ENCODE measurements at regions not wholly inside any gene's neighbourhood (a gene's known extent, or its start where the extent isn't known, plus 50 kb on each side); places are given as distances from the start of the nearest gene placed in this dataset.

- ChIA-PET POLR2A (no interaction called here), CTCF (no interaction called here)
- Mint-ChIP-seq H3K9me3 (ENCODE audit: insufficient read depth) (no peaks in the 10 kb centered on the region), H3K4me3 (no peak overlapping the region), H3K4me1 (no peaks in the 10 kb centered on the region), H3K27ac (no peak overlapping the region), H3K27me3 (no peaks in the 10 kb centered on the region)
- H3K9ac ChIP-seq (ENCODE audit: low read length): no peak overlapping the region
- no peaks in the 10 kb centered on the region for H4K20me1 ChIP-seq (ENCODE audit: control insufficient read depth, insufficient read depth, low read length, poor library complexity, severe bottlenecking)
- no peak for ATAC-seq (ENCODE audit: low read depth)
- H3K27ac ChIP-seq (ENCODE audit: low read length in 2 of 2): no peak overlapping the region
- no peak for DNase-seq
- H3K9me3 ChIP-seq (ENCODE audit: control extremely low read depth in 1 of 3, control insufficient read depth in 2 of 3, insufficient read depth in 1 of 3, low read length in 2 of 3): no peaks in the 10 kb centered on the region
- intact Hi-C loops (cut with micrococcal nuclease): no loop called here
- H3K4me3 ChIP-seq (ENCODE audit: control extremely low read depth in 1 of 5, extremely low read depth in 1 of 5, insufficient read depth in 1 of 5, low read depth in 2 of 5, low read length in 4 of 5): no peak overlapping the region
- TF ChIP-seq CTCF (IDR thresholded peaks at IDR 0.05) (no peak), EZH2 (IDR thresholded peaks at IDR 0.05; ENCODE audit: borderline replicate concordance, insufficient read depth, low read depth, low read length, poor library complexity, severe bottlenecking) (no peak)
- H3K4me2 ChIP-seq (replicated peaks; ENCODE audit: low read depth, low read length, poor library complexity, severe bottlenecking): no peak overlapping the region
- no peaks in the 10 kb centered on the region for H3K4me1 ChIP-seq (ENCODE audit: control insufficient read depth in 2 of 2, insufficient read depth in 2 of 2, low read length in 2 of 2)
- H3K36me3 ChIP-seq (replicated peaks in 1 of 2; ENCODE audit: control extremely low read depth in 1 of 2, control insufficient read depth in 1 of 2, extremely low read depth in 1 of 2, insufficient read depth in 2 of 2, low read length in 1 of 2): no peaks in the 10 kb centered on the region
- WGBS (ENCODE audit: insufficient coverage): 100% methylated on average over 2 of the region's 6 CpGs
- H2AFZ ChIP-seq (ENCODE audit: insufficient read depth, low read depth, low read length, poor library complexity, severe bottlenecking): no peak overlapping the region
- no peaks in the 10 kb centered on the region for H3K27me3 ChIP-seq (replicated peaks in 1 of 4; ENCODE audit: control extremely low read depth in 1 of 4, control insufficient read depth in 3 of 4, insufficient read depth in 4 of 4, low read length in 3 of 4)
- no peaks in the 10 kb centered on the region for H3K79me2 ChIP-seq (ENCODE audit: control insufficient read depth, insufficient read depth, low read length)
Observed at GRCh38 chr10:4095166-4095917, 310.3 kb upstream of the KLF6 start.

- Mint-ChIP-seq H3K9me3 (ENCODE audit: insufficient read depth) (no peaks in the 10 kb centered on the region), H3K27me3 (no peaks in the 10 kb centered on the region), H3K4me3 (no peak overlapping the region), H3K27ac (no peak overlapping the region), H3K4me1 (no peaks in the 10 kb centered on the region)
- no peaks in the 10 kb centered on the region for H4K20me1 ChIP-seq (ENCODE audit: control insufficient read depth, insufficient read depth, low read length, poor library complexity, severe bottlenecking)
- no peak overlapping the region for H3K4me3 ChIP-seq (ENCODE audit: control extremely low read depth in 1 of 5, extremely low read depth in 1 of 5, insufficient read depth in 1 of 5, low read depth in 2 of 5, low read length in 4 of 5)
- ATAC-seq (ENCODE audit: low read depth) (no peak), DNase-seq (no peak)
- WGBS (ENCODE audit: insufficient coverage): no CpG with 5 or more reads among the region's 2 CpGs
- TF ChIP-seq EZH2 (IDR thresholded peaks at IDR 0.05; ENCODE audit: borderline replicate concordance, insufficient read depth, low read depth, low read length, poor library complexity, severe bottlenecking) (no peak), CTCF (IDR thresholded peaks at IDR 0.05) (no peak)
- intact Hi-C loops (cut with micrococcal nuclease): no loop called here
- H3K9ac ChIP-seq (ENCODE audit: low read length): no peak overlapping the region
- POLR2A ChIA-PET: no interaction called here
- no peak overlapping the region for H3K27ac ChIP-seq (ENCODE audit: low read length in 2 of 2)
- no peaks in the 10 kb centered on the region for H3K9me3 ChIP-seq (ENCODE audit: control extremely low read depth in 1 of 3, control insufficient read depth in 2 of 3, insufficient read depth in 1 of 3, low read length in 2 of 3)
- H3K79me2 ChIP-seq (ENCODE audit: control insufficient read depth, insufficient read depth, low read length): no peaks in the 10 kb centered on the region
- no peak overlapping the region for H2AFZ ChIP-seq (ENCODE audit: insufficient read depth, low read depth, low read length, poor library complexity, severe bottlenecking)
- no peak overlapping the region for H3K4me2 ChIP-seq (replicated peaks; ENCODE audit: low read depth, low read length, poor library complexity, severe bottlenecking)
- H3K27me3 ChIP-seq (replicated peaks in 1 of 4; ENCODE audit: control extremely low read depth in 1 of 4, control insufficient read depth in 3 of 4, insufficient read depth in 4 of 4, low read length in 3 of 4): no peaks in the 10 kb centered on the region
- no peaks in the 10 kb centered on the region for H3K36me3 ChIP-seq (replicated peaks in 1 of 2; ENCODE audit: control extremely low read depth in 1 of 2, control insufficient read depth in 1 of 2, extremely low read depth in 1 of 2, insufficient read depth in 2 of 2, low read length in 1 of 2)
- CTCF ChIA-PET: no interaction called here
- H3K4me1 ChIP-seq (ENCODE audit: control insufficient read depth in 2 of 2, insufficient read depth in 2 of 2, low read length in 2 of 2): no peaks in the 10 kb centered on the region
Observed at GRCh38 chr10:4094751-4095150, 309.7 kb upstream of the KLF6 start.

Measured in B cell (primary cell).